HepG2 (cell line): ENCODE measurements at regions not wholly inside any gene's neighbourhood (a gene's known extent, or its start where the extent isn't known, plus 50 kb on each side); places are given as distances from the start of the nearest gene placed in this dataset.

Source experiments
- ATAC-seq: fragments of 200-7000 bp; cut with Tn5 transposase; 3 replicates; pipeline ENCODE4 v1.9.1; 2020; ENCODE audit warnings: mild to moderate bottlenecking, moderate library complexity
- BruUV-seq: library from RNA; stranded (reverse); fragments of 400-500 nt; replicated peaks from 2 replicates; lab custom pipeline; 2021; lab: Mats Ljungman, UMichigan
- CTCF ChIA-PET: fragments of 300-600 bp; formaldehyde crosslinking; extraction: SDS; loops from one replicate; lab custom pipeline; 2021; ENCODE audit warnings: low total read pairs, inconsistent platforms, low intra/inter-chr PET ratio; lab: Yijun Ruan, JAX
- POLR2A ChIA-PET: fragments of 350-600 bp; sonication (Branson Sonifier 250); formaldehyde crosslinking; loops from one replicate; lab custom pipeline; 2020; ENCODE audit warnings: antibody characterized with exemption, inconsistent platforms; lab: Yijun Ruan, JAX
- DNase-seq: peaks from one replicate; pipeline ENCODE4 v3.0.0-alpha.2; 2015; ENCODE audit warnings: low spot score
- FAIRE-seq: peaks from 3 replicates; lab custom pipeline; 2011; peaks lifted over from hg19 to GRCh38; lab: Jason Lieb, UNC
- H2AFZ ChIP-seq: one replicate; pipeline ENCODE4 v1.6.1; 2011; ENCODE audit warnings: low read length, inconsistent platforms
- H3K27ac ChIP-seq: fragments of 300-600 bp; 3 replicates; pipeline ENCODE4 v1.8.0; 2011; ENCODE audit warnings: mixed run types, mild to moderate bottlenecking, mixed read lengths, low read length, inconsistent platforms; ENCODE audit not compliant: insufficient read depth; ENCODE audit errors: extremely low read length
- H3K27me3 ChIP-seq, 2 experiments: fragments of 200-600 bp in 1 of 2; 2 replicates in 1 of 2; 3 replicates in 1 of 2; pipeline versions ENCODE4 v1.6.0 to v1.8.0; 2011; ENCODE audit warnings: low read length in 2 of 2, mild to moderate bottlenecking in 2 of 2, moderate library complexity in 2 of 2, inconsistent platforms in 1 of 2; ENCODE audit not compliant: insufficient read depth in 2 of 2, control insufficient read depth in 1 of 2
- H3K36me3 ChIP-seq, 2 experiments: fragments of 200-600 bp in 1 of 2; replicated peaks in 1 of 2; 2 replicates in 1 of 2; 3 replicates in 1 of 2; pipeline versions ENCODE4 v1.5.1 to v1.8.0; 2011; ENCODE audit warnings: low read length in 2 of 2, inconsistent platforms in 1 of 2; ENCODE audit not compliant: insufficient read depth in 2 of 2, control insufficient read depth in 1 of 2
- H3K4me1 ChIP-seq: 2 replicates; pipeline ENCODE4 v1.5.1; 2012; ENCODE audit warnings: low read length, inconsistent platforms; ENCODE audit not compliant: insufficient read depth
- H3K4me2 ChIP-seq: 2 replicates; pipeline ENCODE4 v1.6.0; 2011; ENCODE audit warnings: low read depth, low read length, inconsistent platforms
- H3K4me3 ChIP-seq, 3 experiments: fragments of 200-600 bp in 1 of 3; sonication (generic), shearing (Covaris generic) in 1 of 3; replicated peaks in 1 of 3; 2 replicates each; pipeline ENCODE4 v1.5.1; 2011 to 2016; ENCODE audit warnings: low read length in 3 of 3, inconsistent platforms in 2 of 3, low read depth in 2 of 3, mild to moderate bottlenecking in 2 of 3, control low read depth in 1 of 3, mixed read lengths in 1 of 3; ENCODE audit not compliant: insufficient read depth in 1 of 3
- H3K79me2 ChIP-seq: one replicate; pipeline ENCODE4 v1.6.1; 2011; ENCODE audit warnings: low read length, inconsistent platforms; ENCODE audit not compliant: insufficient read depth
- H3K9ac ChIP-seq: 2 replicates; pipeline ENCODE4 v1.6.0; 2011; ENCODE audit warnings: mild to moderate bottlenecking, low read depth, low read length, inconsistent platforms; ENCODE audit not compliant: insufficient read depth
- H3K9me3 ChIP-seq: 2 replicates; pipeline ENCODE4 v1.5.1; 2012; ENCODE audit warnings: mild to moderate bottlenecking, low read length
- H4K20me1 ChIP-seq: 2 replicates; pipeline ENCODE4 v1.6.0; 2011; ENCODE audit warnings: inconsistent platforms, mild to moderate bottlenecking, low read length, moderate library complexity; ENCODE audit not compliant: insufficient read depth
- AHR ChIP-seq: IDR thresholded peaks from 2 replicates; pipeline ENCODE4 v1.6.1; 2018; ENCODE audit warnings: missing genetic modification reagents, missing compliant biosample characterization
- CHCHD3 ChIP-seq: sonication (generic); formaldehyde crosslinking; IDR thresholded peaks from 2 replicates; pipeline ENCODE4 v1.8.0; 2022; ENCODE audit warnings: mild to moderate bottlenecking, missing genetic modification reagents, moderate library complexity
- GMEB2 ChIP-seq: IDR thresholded peaks from 2 replicates; pipeline ENCODE4 v1.6.1; 2016; ENCODE audit warnings: missing biosample characterization, missing genetic modification reagents, low read depth
- KDM5A ChIP-seq: fragments of 200-600 bp; sonication (generic); IDR thresholded peaks from 2 replicates; pipeline ENCODE4 v1.7.0; 2018; ENCODE audit warnings: antibody characterized with exemption, mild to moderate bottlenecking, low read length, borderline replicate concordance
- SYNCRIP ChIP-seq: fragments of 200-400 bp; formaldehyde crosslinking; IDR thresholded peaks from 2 replicates; pipeline ENCODE4 v1.6.1; 2018; ENCODE audit warnings: mild to moderate bottlenecking, low read depth, low read length; ENCODE audit not compliant: insufficient read depth
- TSC22D2 ChIP-seq: sonication (generic); formaldehyde crosslinking; IDR thresholded peaks from 2 replicates; pipeline ENCODE4 v1.5.1; 2020; ENCODE audit warnings: missing genetic modification reagents, mild to moderate bottlenecking, borderline replicate concordance
- ZKSCAN1 ChIP-seq: fragments of 150-350 bp; IDR thresholded peaks from 2 replicates; pipeline ENCODE4 v1.6.1; 2014; ENCODE audit warnings: low read length
- ZNF362 ChIP-seq: sonication (generic); formaldehyde crosslinking; IDR thresholded peaks from 2 replicates; pipeline ENCODE4 v1.4.0; 2020; ENCODE audit warnings: missing genetic modification reagents, mild to moderate bottlenecking, borderline replicate concordance
- ZSCAN22 ChIP-seq: sonication (generic); formaldehyde crosslinking; IDR thresholded peaks from 2 replicates; pipeline ENCODE4 v1.4.0; 2020; ENCODE audit warnings: mild to moderate bottlenecking, missing genetic modification reagents
- WGBS: methylation state at CpG from one replicate; pipeline ENCODE4 v1.1.6; 2017; ENCODE audit warnings: low lambda C conversion rate; 5-methylcytosine and 5-hydroxymethylcytosine counted together
- in situ Hi-C: cut with HindIII; loops from 2 replicates; pipeline ENCODE4 v1.10.0; 2017; ENCODE audit warnings: low pct_unique_long_range_greater_than_20kb; ENCODE audit not compliant: extremely low pct_ligation_motif_present
- intact Hi-C: fragments of 100-400 bp; cut with micrococcal nuclease; formaldehyde crosslinking; loops from one replicate; pipeline ENCODE4 v1.10.0; 2022; ENCODE audit not compliant: unreplicated experiment
- TF ChIP-seq, protein P1 (sequence below): sonication (generic); formaldehyde crosslinking; IDR thresholded peaks from 2 replicates; pipeline ENCODE4 v1.4.0; 2020; ENCODE audit warnings: missing genetic modification reagents

DNA sequence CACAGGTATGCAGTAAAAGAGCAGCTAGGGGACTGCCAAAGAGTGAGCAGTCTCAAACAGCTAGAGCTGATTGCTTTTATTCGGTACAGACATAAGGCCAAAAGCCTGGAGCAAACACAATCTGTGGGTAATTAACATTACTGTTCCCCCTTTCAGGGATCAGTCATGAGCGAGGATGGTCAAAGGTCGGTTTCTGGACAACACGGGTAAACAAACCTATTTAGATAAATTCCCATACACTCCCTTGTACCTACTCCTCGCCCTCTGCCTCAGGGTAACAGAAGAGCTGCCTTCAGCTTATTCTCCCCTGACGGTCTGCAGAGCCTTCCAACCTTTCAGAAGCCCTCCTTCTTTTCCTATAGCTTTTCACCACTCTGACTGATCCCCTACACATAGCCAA, 586.0 kb downstream of the SUCLG1 start:
- peak; percentile 60 for ATAC-seq
- no peak for FAIRE-seq
- ChIA-PET CTCF (no interaction called here), POLR2A (no interaction called here)
- Histone ChIP-seq H3K27ac (no peak overlapping the region), H4K20me1 (no peaks in the 10 kb centered on the region), H3K36me3 (no peaks in the 10 kb centered on the region), H3K4me1 (no peaks in the 10 kb centered on the region), H3K4me2 (no peak overlapping the region), H3K9ac (no peak overlapping the region), H3K4me3 (no peak overlapping the region), H3K9me3 (peaks cover 60% of the 10 kb centered on the region), H3K27me3 (no peaks in the 10 kb centered on the region), H2AFZ (no peak overlapping the region), H3K79me2 (no peaks in the 10 kb centered on the region)
- no peak for DNase-seq
- BruUV-seq = no TSS peak
- intact Hi-C loops = no loop called here
- TF ChIP-seq CHCHD3 (CRISPR knock-in tag) = no peak
- no peak for TF ChIP-seq TSC22D2 (CRISPR knock-in tag)
- TF ChIP-seq, protein P1, sequence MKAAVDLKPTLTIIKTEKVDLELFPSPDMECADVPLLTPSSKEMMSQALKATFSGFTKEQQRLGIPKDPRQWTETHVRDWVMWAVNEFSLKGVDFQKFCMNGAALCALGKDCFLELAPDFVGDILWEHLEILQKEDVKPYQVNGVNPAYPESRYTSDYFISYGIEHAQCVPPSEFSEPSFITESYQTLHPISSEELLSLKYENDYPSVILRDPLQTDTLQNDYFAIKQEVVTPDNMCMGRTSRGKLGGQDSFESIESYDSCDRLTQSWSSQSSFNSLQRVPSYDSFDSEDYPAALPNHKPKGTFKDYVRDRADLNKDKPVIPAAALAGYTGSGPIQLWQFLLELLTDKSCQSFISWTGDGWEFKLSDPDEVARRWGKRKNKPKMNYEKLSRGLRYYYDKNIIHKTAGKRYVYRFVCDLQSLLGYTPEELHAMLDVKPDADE (CRISPR knock-in tag) = no peak
- TF ChIP-seq AHR = no peak
- no peak for TF ChIP-seq GMEB2 (CRISPR knock-in tag)
- no peak for TF ChIP-seq ZKSCAN1
- TF ChIP-seq SYNCRIP = no peak
- in situ Hi-C loops = no loop called here
- 4% methylated on average over 6 of the region's 6 CpGs for WGBS

DNA sequence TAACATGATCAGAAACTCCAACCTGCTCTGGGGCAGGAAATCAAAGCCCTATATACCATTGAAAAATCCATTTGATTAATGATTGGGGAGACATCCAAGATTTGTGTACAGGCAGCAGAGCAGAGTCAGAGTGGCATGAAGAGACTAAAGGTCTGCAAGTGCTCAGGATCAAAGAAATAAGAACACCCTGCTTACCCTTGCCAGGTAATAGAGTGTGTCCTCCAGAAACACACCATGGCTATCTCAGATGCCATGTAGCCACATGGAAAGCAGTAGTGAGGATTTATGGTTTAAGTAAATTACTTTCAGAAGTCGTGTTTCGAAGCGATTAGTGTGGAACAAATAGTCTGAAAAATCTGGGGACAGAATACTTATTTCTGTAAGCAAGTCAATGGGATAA, 592.9 kb downstream of the SUCLG1 start:
- ATAC-seq (no peak), DNase-seq (no peak), FAIRE-seq (no peak)
- H3K36me3 ChIP-seq = no peaks in the 10 kb centered on the region
- TF ChIP-seq ZSCAN22 (no peak), KDM5A (no peak), ZNF362 (no peak)
- ChIA-PET POLR2A (no interaction called here), CTCF (no interaction called here)
- H3K9ac ChIP-seq = no peak overlapping the region
- H3K4me1 ChIP-seq = no peaks in the 10 kb centered on the region
- no peak overlapping the region for H3K4me3 ChIP-seq
- H3K79me2 ChIP-seq = no peaks in the 10 kb centered on the region
- BruUV-seq = no TSS peak
- no peak overlapping the region for H3K27ac ChIP-seq
- H3K9me3 ChIP-seq = peaks cover 7% of the 10 kb centered on the region; the same call in 1 of the 2 replicates
- WGBS = 61% methylated on average over 3 of the region's 3 CpGs
- in situ Hi-C loops = no loop called here
- H4K20me1 ChIP-seq = no peaks in the 10 kb centered on the region
- H2AFZ ChIP-seq = no peak overlapping the region
- intact Hi-C loops = no loop called here
- no peaks in the 10 kb centered on the region for H3K27me3 ChIP-seq
- H3K4me2 ChIP-seq = no peak overlapping the region
